CD4-positive, alpha-beta T cell (primary cell): ENCODE measurements at regions not wholly inside any gene's neighbourhood (a gene's known extent, or its start where the extent isn't known, plus 50 kb on each side); places are given as distances from the start of the nearest gene placed in this dataset.

Source experiments
- ATAC-seq: fragments of 200-7000 bp; cut with Tn5 transposase; one replicate; pipeline ENCODE4 v1.10.0; 2022; ENCODE audit warnings: mild to moderate bottlenecking; ENCODE audit not compliant: poor library complexity
- CTCF ChIA-PET: fragments of 350-600 bp; sonication (Branson Sonifier 250); formaldehyde crosslinking; loops from one replicate; lab custom pipeline; 2021; ENCODE audit warnings: antibody characterized with exemption, inconsistent platforms; lab: Charles Lee
- POLR2A ChIA-PET: fragments of 350-600 bp; sonication (Branson Sonifier 250); formaldehyde crosslinking; loops from one replicate; lab custom pipeline; 2021; ENCODE audit warnings: antibody characterized with exemption, inconsistent platforms; lab: Charles Lee
- DNase-seq, 14 experiments: peaks; one replicate each; pipeline ENCODE4 v3.0.0-alpha.2; 2013 to 2020; ENCODE audit warnings: mixed read lengths in 2 of 14
- H3K27ac ChIP-seq, 2 donors: one replicate each; pipeline versions ENCODE4 v1.5.1 to v1.7.0; 2013; ENCODE audit warnings: low read length in 2 of 2, low read depth in 1 of 2, mild to moderate bottlenecking in 1 of 2
- H3K27me3 ChIP-seq, 2 experiments: 1 replicate in 1 of 2; 2 replicates in 1 of 2; pipeline versions ENCODE4 v1.6.1 to v1.7.0; 2013; ENCODE audit warnings: low read length in 2 of 2, control low read depth in 1 of 2, mild to moderate bottlenecking in 1 of 2, moderate library complexity in 1 of 2; ENCODE audit not compliant: insufficient read depth in 2 of 2, control insufficient read depth in 1 of 2
- H3K36me3 ChIP-seq: one replicate; pipeline ENCODE4 v1.6.1; 2013; ENCODE audit warnings: low read length, control low read depth; ENCODE audit not compliant: insufficient read depth
- H3K4me1 ChIP-seq: one replicate; pipeline ENCODE4 v1.6.1; 2013; ENCODE audit warnings: low read length, control low read depth; ENCODE audit not compliant: insufficient read depth
- H3K4me3 ChIP-seq: one replicate; pipeline ENCODE4 v1.5.1; 2013; ENCODE audit warnings: mild to moderate bottlenecking, low read length, moderate library complexity
- H3K9me3 ChIP-seq, 2 experiments: 1 replicate in 1 of 2; 2 replicates in 1 of 2; pipeline versions ENCODE4 v1.6.1 to v1.7.0; 2013; ENCODE audit warnings: low read length in 2 of 2, mild to moderate bottlenecking in 2 of 2, control low read depth in 1 of 2, moderate library complexity in 1 of 2; ENCODE audit not compliant: control insufficient read depth in 1 of 2, insufficient read depth in 1 of 2
- H3K27ac Mint-ChIP-seq: one replicate; pipeline ENCODE4 v1.8.0; 2020; ENCODE audit warnings: mixed read lengths
- H3K27me3 Mint-ChIP-seq: one replicate; pipeline ENCODE4 v1.8.0; 2021; ENCODE audit warnings: mixed read lengths
- H3K36me3 Mint-ChIP-seq: one replicate; pipeline ENCODE4 v1.8.0; 2021; ENCODE audit warnings: low read depth, mixed read lengths
- H3K4me1 Mint-ChIP-seq: one replicate; pipeline ENCODE4 v1.8.0; 2021; ENCODE audit warnings: low read depth, mixed read lengths
- H3K4me3 Mint-ChIP-seq: one replicate; pipeline ENCODE4 v1.8.0; 2020; ENCODE audit warnings: mild to moderate bottlenecking, mixed read lengths
- H3K9me3 Mint-ChIP-seq: one replicate; pipeline ENCODE4 v1.8.0; 2020; ENCODE audit warnings: mixed read lengths
- intact Hi-C, 2 experiments: fragments of 100-400 bp; cut with DNase I in 1 of 2; cut with micrococcal nuclease in 1 of 2; formaldehyde crosslinking; loops; one replicate each; pipeline versions ENCODE4 v1.15.1 to v1.9.0; 2023 to 2025; cut with DNase I, micrococcal nuclease
- TF ChIP-seq, protein P1 (sequence below): fragments of 200-600 bp; IDR thresholded peaks from one replicate; pipeline ENCODE4 v1.8.0; 2022; ENCODE audit warnings: antibody characterized with exemption, mild to moderate bottlenecking

DNA sequence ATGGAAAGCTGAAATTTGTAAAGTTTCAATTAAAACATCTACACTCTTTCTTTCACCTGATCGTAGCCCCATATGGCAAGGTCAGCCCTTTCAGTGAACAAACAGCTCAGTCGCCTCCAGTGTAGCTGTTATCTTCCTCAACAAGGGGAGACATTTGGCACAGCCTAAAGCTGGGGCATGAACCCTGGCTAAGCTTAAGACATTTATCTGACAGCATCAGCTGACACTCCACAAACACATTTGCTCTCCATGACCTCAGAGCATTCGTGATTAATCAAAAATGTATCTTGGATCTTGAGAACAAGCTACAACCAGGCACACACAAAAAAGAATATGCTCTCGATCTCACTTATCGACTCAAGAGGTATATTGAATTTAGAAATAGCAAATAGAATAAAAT is 67.3 kb downstream of the POU5F2 start:
- Histone ChIP-seq H3K27me3 (no peaks in the 10 kb centered on the region), H3K36me3 (no peaks in the 10 kb centered on the region), H3K4me1 (no peaks in the 10 kb centered on the region), H3K27ac (no peak overlapping the region), H3K4me3 (no peak overlapping the region), H3K9me3 (peaks cover 0 to 9% of the 10 kb centered on the region in 2 experiments)
- no peak overlapping the region for H3K27ac Mint-ChIP-seq
- H3K27me3 Mint-ChIP-seq: no peaks in the 10 kb centered on the region
- DNase-seq (no peak), ATAC-seq (no peak)
- H3K4me3 Mint-ChIP-seq: no peak overlapping the region
- ChIA-PET POLR2A (no interaction called here), CTCF (no interaction called here)
- no peaks in the 10 kb centered on the region for H3K4me1 Mint-ChIP-seq
- H3K9me3 Mint-ChIP-seq: no peaks in the 10 kb centered on the region
- H3K36me3 Mint-ChIP-seq: peaks cover 5% of the 10 kb centered on the region
- intact Hi-C loops: no loop called here
- TF ChIP-seq, protein P1, sequence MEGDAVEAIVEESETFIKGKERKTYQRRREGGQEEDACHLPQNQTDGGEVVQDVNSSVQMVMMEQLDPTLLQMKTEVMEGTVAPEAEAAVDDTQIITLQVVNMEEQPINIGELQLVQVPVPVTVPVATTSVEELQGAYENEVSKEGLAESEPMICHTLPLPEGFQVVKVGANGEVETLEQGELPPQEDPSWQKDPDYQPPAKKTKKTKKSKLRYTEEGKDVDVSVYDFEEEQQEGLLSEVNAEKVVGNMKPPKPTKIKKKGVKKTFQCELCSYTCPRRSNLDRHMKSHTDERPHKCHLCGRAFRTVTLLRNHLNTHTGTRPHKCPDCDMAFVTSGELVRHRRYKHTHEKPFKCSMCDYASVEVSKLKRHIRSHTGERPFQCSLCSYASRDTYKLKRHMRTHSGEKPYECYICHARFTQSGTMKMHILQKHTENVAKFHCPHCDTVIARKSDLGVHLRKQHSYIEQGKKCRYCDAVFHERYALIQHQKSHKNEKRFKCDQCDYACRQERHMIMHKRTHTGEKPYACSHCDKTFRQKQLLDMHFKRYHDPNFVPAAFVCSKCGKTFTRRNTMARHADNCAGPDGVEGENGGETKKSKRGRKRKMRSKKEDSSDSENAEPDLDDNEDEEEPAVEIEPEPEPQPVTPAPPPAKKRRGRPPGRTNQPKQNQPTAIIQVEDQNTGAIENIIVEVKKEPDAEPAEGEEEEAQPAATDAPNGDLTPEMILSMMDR: no peak

DNA sequence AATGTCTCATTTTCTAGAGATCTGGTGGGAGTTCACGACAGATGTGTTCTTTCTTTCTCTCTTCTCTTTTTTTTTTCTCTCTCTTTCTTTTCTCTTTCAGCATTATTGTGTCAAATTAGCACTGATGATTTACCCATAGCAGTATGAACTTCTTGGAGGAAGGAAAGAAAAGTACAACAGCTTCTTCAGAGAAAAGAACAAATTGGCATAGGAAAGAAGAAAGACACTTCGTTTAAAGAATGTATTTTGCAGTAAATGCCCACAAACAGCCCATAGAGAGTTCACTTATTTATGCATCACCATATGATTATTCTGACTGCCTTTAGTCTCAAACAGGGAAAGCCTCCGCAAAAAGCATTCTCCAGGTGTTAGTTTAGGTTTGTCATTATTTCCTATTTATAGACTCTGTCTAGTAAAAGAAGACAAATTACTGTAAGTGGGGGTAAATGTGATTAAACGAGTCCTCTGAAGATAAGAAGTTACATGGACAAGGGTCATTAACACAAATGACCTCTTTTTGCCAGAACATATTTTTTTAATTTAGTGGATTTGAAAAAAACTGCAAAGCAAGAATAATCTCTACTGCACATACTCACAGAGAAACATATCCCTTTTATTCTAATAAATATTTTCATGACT is 68.0 kb downstream of the POU5F2 start:
- ATAC-seq (no peak), DNase-seq (no peak)
- Histone ChIP-seq H3K27ac (no peak overlapping the region), H3K9me3 (peaks cover 0 to 7% of the 10 kb centered on the region in 2 experiments), H3K4me1 (no peaks in the 10 kb centered on the region), H3K27me3 (no peaks in the 10 kb centered on the region), H3K36me3 (no peaks in the 10 kb centered on the region), H3K4me3 (no peak overlapping the region)
- Mint-ChIP-seq H3K27ac (no peak overlapping the region), H3K27me3 (no peaks in the 10 kb centered on the region), H3K4me3 (no peak overlapping the region), H3K36me3 (peaks cover 7% of the 10 kb centered on the region), H3K4me1 (no peaks in the 10 kb centered on the region), H3K9me3 (no peaks in the 10 kb centered on the region)
- intact Hi-C loops: no loop called here
- POLR2A ChIA-PET: no interaction called here
- TF ChIP-seq, protein P1: no peak
- CTCF ChIA-PET: interaction anchor here (1.0 kb wide), 1 partner anchor 9 kb away, joined by 3 read pairs; no protein-coding TSS in a partner anchor

DNA sequence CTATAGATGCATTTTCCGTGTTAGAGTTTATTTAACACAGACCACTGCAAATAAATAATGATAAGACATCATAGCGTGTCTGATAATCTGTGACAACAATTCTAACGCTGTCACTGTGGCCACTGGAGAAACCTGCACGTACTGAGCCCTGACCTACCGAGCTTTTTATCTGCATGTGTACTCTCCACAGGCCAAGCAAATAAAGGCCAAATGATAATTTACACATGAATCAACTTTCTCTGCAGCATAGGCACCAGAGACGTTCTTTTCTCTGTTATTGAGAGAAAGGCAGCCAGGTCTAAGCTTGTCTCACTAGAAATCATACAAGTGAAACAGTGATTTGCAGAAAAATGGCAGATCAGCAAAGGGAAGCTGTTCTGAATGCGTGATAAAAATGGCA is 75.8 kb downstream of the POU5F2 start:
- Mint-ChIP-seq H3K36me3 (peaks cover 20% of the 10 kb centered on the region), H3K27ac (no peak overlapping the region), H3K4me3 (no peak overlapping the region), H3K27me3 (no peaks in the 10 kb centered on the region), H3K4me1 (no peaks in the 10 kb centered on the region), H3K9me3 (no peaks in the 10 kb centered on the region)
- ChIA-PET POLR2A (no interaction called here), CTCF (interaction anchor here (0.9 to 2.0 kb wide), 2 partner anchors 11 to 17 kb away, joined by 4 read pairs; no protein-coding TSS in a partner anchor)
- Histone ChIP-seq H3K36me3 (no peaks in the 10 kb centered on the region), H3K9me3 (no peaks in the 10 kb centered on the region), H3K27ac (no peak overlapping the region), H3K27me3 (no peaks in the 10 kb centered on the region), H3K4me1 (no peaks in the 10 kb centered on the region), H3K4me3 (no peak overlapping the region)
- intact Hi-C loops: no loop called here
- DNase-seq: no peak
- no peak for ATAC-seq
- TF ChIP-seq, protein P1: no peak
